HEK293 (cell line): ENCODE measurements at regions not wholly inside any gene's neighbourhood (a gene's known extent, or its start where the extent isn't known, plus 50 kb on each side); places are given as distances from the start of the nearest gene placed in this dataset.

Experiments
- CTCF ChIA-PET: fragments of 350-600 bp; formaldehyde crosslinking; extraction: SDS; loops from one replicate; lab custom pipeline; 2021; ENCODE audit warnings: antibody characterized with exemption; lab: Yijun Ruan, JAX
- POLR2A ChIA-PET: fragments of 300-600 bp; formaldehyde crosslinking; extraction: SDS; loops from one replicate; lab custom pipeline; 2020; ENCODE audit warnings: antibody characterized with exemption, inconsistent platforms; lab: Yijun Ruan, JAX
- H3K27ac ChIP-seq: fragments of 200-500 bp; sonication (Bioruptor generic); 2 replicates; pipeline ENCODE4 v1.5.1; 2014; ENCODE audit warnings: low read depth, low read length, control low read depth, inconsistent platforms; ENCODE audit errors: extremely low read depth
- H3K36me3 ChIP-seq, 2 experiments: fragments of 200-500 bp in 1 of 2; sonication (Bioruptor generic) in 1 of 2; 1 replicate in 1 of 2; 2 replicates in 1 of 2; pipeline ENCODE4 v1.5.1; 2014 to 2017; ENCODE audit warnings: inconsistent platforms in 2 of 2, low read length in 2 of 2; ENCODE audit not compliant: control insufficient read depth in 2 of 2, insufficient read depth in 1 of 2
- H3K4me1 ChIP-seq: fragments of 200-500 bp; sonication (Bioruptor generic); 2 replicates; pipeline ENCODE4 v1.5.1; 2014; ENCODE audit warnings: mild to moderate bottlenecking, low read length, inconsistent platforms; ENCODE audit not compliant: control insufficient read depth, insufficient read depth
- H3K4me3 ChIP-seq: 2 replicates; pipeline ENCODE4 v1.5.1; 2011; ENCODE audit warnings: low read depth, mild to moderate bottlenecking, control low read depth, low read length, moderate library complexity
- H3K9me3 ChIP-seq: fragments of 200-500 bp; sonication (Bioruptor generic); 2 replicates; pipeline ENCODE4 v1.5.1; 2014; ENCODE audit warnings: low read depth, low read length, inconsistent platforms; ENCODE audit not compliant: control insufficient read depth, insufficient read depth
- HOXC10 ChIP-seq: sonication (generic); formaldehyde crosslinking; IDR thresholded peaks from 2 replicates; pipeline ENCODE4 v1.8.1; 2023; ENCODE audit warnings: mild to moderate bottlenecking, missing genetic modification reagents
- MYNN ChIP-seq: fragments of 450-650 bp; formaldehyde crosslinking; IDR thresholded peaks from 2 replicates; pipeline ENCODE4 v1.5.1; 2016; ENCODE audit warnings: missing biosample characterization, missing genetic modification characterization, borderline replicate concordance
- PRDM10 ChIP-seq: fragments of 450-650 bp; formaldehyde crosslinking; IDR thresholded peaks from 2 replicates; pipeline ENCODE4 v1.5.1; 2016; ENCODE audit warnings: missing biosample characterization, missing genetic modification characterization
- SCRT1 ChIP-seq: fragments of 450-650 bp; formaldehyde crosslinking; IDR thresholded peaks from 2 replicates; pipeline ENCODE4 v1.5.1; 2016; ENCODE audit warnings: missing biosample characterization, missing genetic modification characterization, borderline replicate concordance
- SP2 ChIP-seq: fragments of 450-650 bp; formaldehyde crosslinking; IDR thresholded peaks from 2 replicates; pipeline ENCODE4 v1.5.1; 2016; ENCODE audit warnings: missing biosample characterization, missing genetic modification characterization
- YY1 ChIP-seq: fragments of 450-650 bp; formaldehyde crosslinking; IDR thresholded peaks from 2 replicates; pipeline ENCODE4 v1.5.1; 2018; ENCODE audit warnings: missing biosample characterization, missing genetic modification characterization
- ZEB2 ChIP-seq: fragments of 450-650 bp; formaldehyde crosslinking; IDR thresholded peaks from 2 replicates; pipeline ENCODE4 v1.5.1; 2016; ENCODE audit warnings: missing biosample characterization, missing genetic modification characterization
- ZNF16 ChIP-seq: fragments of 450-650 bp; formaldehyde crosslinking; IDR thresholded peaks from 2 replicates; pipeline ENCODE4 v1.5.1; 2016; ENCODE audit warnings: low read depth, missing biosample characterization, missing genetic modification characterization
- ZNF350 ChIP-seq: fragments of 450-650 bp; formaldehyde crosslinking; IDR thresholded peaks from 2 replicates; pipeline ENCODE4 v1.5.0; 2017; ENCODE audit warnings: missing biosample characterization, mild to moderate bottlenecking, missing genetic modification characterization
- ZNF354C ChIP-seq: fragments of 450-650 bp; formaldehyde crosslinking; IDR thresholded peaks from 2 replicates; pipeline ENCODE4 v1.5.1; 2016; ENCODE audit warnings: missing biosample characterization, missing genetic modification characterization, low read depth, borderline replicate concordance
- ZNF362 ChIP-seq: fragments of 450-650 bp; formaldehyde crosslinking; IDR thresholded peaks from 2 replicates; pipeline ENCODE4 v1.5.1; 2016; ENCODE audit warnings: missing biosample characterization, missing genetic modification characterization
- ZNF548 ChIP-seq: fragments of 450-650 bp; formaldehyde crosslinking; IDR thresholded peaks from 2 replicates; pipeline ENCODE4 v1.5.1; 2016; ENCODE audit warnings: missing biosample characterization, missing genetic modification characterization
- ZNF560 ChIP-seq: fragments of 450-650 bp; formaldehyde crosslinking; IDR thresholded peaks from 2 replicates; pipeline ENCODE4 v1.5.1; 2017; ENCODE audit warnings: missing biosample characterization, missing genetic modification characterization, borderline replicate concordance
- ZNF571 ChIP-seq: fragments of 450-650 bp; formaldehyde crosslinking; IDR thresholded peaks from 2 replicates; pipeline ENCODE4 v1.5.0; 2017; ENCODE audit warnings: missing biosample characterization, missing genetic modification characterization
- ZNF600 ChIP-seq: fragments of 450-650 bp; formaldehyde crosslinking; IDR thresholded peaks from 2 replicates; pipeline ENCODE4 v1.5.1; 2016; ENCODE audit warnings: missing biosample characterization, missing genetic modification characterization
- ZNF626 ChIP-seq: fragments of 450-650 bp; sonication (Bioruptor Pico); formaldehyde crosslinking; IDR thresholded peaks from 2 replicates; pipeline ENCODE4 v1.5.1; 2018; ENCODE audit warnings: missing biosample characterization, missing genetic modification characterization, inconsistent platforms
- ZNF664 ChIP-seq: fragments of 450-650 bp; formaldehyde crosslinking; IDR thresholded peaks from 2 replicates; pipeline ENCODE4 v1.5.1; 2016; ENCODE audit warnings: missing biosample characterization, missing genetic modification characterization
- ZNF843 ChIP-seq: fragments of 450-650 bp; formaldehyde crosslinking; IDR thresholded peaks from 2 replicates; pipeline ENCODE4 v1.5.1; 2016; ENCODE audit warnings: missing biosample characterization, missing genetic modification characterization

DNA sequence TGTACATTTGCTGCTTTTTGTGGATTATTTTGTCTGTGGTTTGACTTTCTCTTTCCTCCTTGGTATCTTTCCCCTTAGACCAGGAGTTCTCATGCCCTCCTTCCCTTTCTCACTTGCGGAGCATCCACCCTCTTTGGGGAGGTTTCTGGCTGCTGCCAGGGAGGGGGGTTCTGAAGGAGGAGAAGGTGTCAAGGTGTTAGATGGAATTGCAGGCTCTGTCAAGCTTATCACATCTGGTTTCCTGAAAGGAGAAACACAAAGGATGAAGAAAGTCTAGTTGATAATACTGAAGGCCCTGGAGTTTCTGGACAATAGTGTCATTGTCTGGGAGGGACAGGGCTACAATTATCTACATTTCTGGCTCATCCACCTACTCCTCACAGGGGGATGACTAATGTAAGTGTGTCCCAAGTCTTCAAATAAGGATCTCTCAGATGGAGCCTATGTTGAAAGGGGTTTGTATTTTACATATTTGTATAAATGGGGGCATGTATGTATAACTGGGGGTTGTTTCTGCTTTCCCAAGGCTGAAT, 217.3 kb upstream of the CCDC196 start (continued):
- TF ChIP-seq ZNF600 (tag by site-specific recombination) (no peak), SP2 (tag by site-specific recombination) (no peak), PRDM10 (tag by site-specific recombination) (no peak)

DNA sequence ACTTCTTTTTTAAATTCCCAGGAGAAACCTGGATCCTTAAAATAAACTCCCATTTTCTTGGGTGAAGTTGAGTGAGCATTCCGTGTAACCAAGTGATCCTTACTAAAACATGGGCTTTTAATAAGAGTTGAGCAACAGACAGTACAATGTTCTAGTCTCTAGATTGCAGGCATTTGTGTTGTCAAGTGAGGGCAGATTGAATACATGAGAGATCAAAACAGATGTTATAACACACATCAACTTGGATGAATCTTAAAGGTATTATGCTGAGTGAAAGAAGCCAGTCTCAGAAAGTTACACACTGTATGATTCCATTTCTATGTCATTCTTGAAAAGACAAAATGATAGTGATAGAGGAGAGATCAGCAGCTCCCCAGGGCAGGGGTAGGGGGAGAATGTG, 213.9 kb upstream of the CCDC196 start:
- ChIA-PET POLR2A (no interaction called here), CTCF (no interaction called here)
- H3K4me3 ChIP-seq, result no peak overlapping the region
- H3K27ac ChIP-seq, result no peak overlapping the region
- no peaks in the 10 kb centered on the region for H3K36me3 ChIP-seq
- no peaks in the 10 kb centered on the region for H3K9me3 ChIP-seq
- no peaks in the 10 kb centered on the region for H3K4me1 ChIP-seq
- TF ChIP-seq ZNF843 (tag by site-specific recombination), result no peak
- TF ChIP-seq ZNF362, result no peak
- no peak for TF ChIP-seq ZNF548
- no peak for TF ChIP-seq ZNF354C (tag by site-specific recombination)
- TF ChIP-seq HOXC10, result no peak
- TF ChIP-seq ZEB2, result no peak
- no peak for TF ChIP-seq YY1 (tag by site-specific recombination)
- no peak for TF ChIP-seq ZNF664 (tag by site-specific recombination)

- TF ChIP-seq ZNF571 (tag by site-specific recombination), result no peak
- TF ChIP-seq ZNF626 (tag by site-specific recombination), result no peak
- TF ChIP-seq ZNF350 (tag by site-specific recombination), result no peak
- no peak for TF ChIP-seq MYNN (tag by site-specific recombination)
- no peak for TF ChIP-seq ZNF16
- no peak for TF ChIP-seq ZNF560
- no peak for TF ChIP-seq SCRT1 (tag by site-specific recombination)
- Histone ChIP-seq H3K36me3 (no peaks in the 10 kb centered on the region), H3K9me3 (no peaks in the 10 kb centered on the region), H3K27ac (no peak overlapping the region), H3K4me1 (no peaks in the 10 kb centered on the region), H3K4me3 (no peak overlapping the region)
- POLR2A ChIA-PET, result no interaction called here
- CTCF ChIA-PET, result no interaction called here
Observed at GRCh38 chr14:66273261-66273832, 212.8 kb upstream of the CCDC196 start.
